Suprapubic skin (tissue), 4 donors: ENCODE measurements at regions not wholly inside any gene's neighbourhood (a gene's known extent, or its start where the extent isn't known, plus 50 kb on each side); places are given as distances from the start of the nearest gene placed in this dataset.

Experiments used
- POLR2A ChIP-seq, 2 donors: fragments of 450-650 bp; IDR thresholded peaks; one replicate each; pipeline ENCODE4 v1.6.1; 2017; ENCODE audit warnings: antibody characterized with exemption in 2 of 2, mild to moderate bottlenecking in 2 of 2, moderate library complexity in 2 of 2
- POLR2AphosphoS5 ChIP-seq, 3 donors: sonication (generic); formaldehyde crosslinking; IDR thresholded peaks; one replicate each; pipeline ENCODE4 v1.6.1; 2017; ENCODE audit warnings: antibody characterized with exemption in 3 of 3
- TF ChIP-seq, protein P1 (sequence below), 2 donors: fragments of 200-600 bp in 1 of 2; fragments of 450-650 bp in 1 of 2; sonication (generic) in 1 of 2; IDR thresholded peaks; one replicate each; pipeline ENCODE4 v1.5.1; 2016 to 2019; ENCODE audit warnings: antibody characterized with exemption in 2 of 2, mild to moderate bottlenecking in 1 of 2, moderate library complexity in 1 of 2

DNA sequence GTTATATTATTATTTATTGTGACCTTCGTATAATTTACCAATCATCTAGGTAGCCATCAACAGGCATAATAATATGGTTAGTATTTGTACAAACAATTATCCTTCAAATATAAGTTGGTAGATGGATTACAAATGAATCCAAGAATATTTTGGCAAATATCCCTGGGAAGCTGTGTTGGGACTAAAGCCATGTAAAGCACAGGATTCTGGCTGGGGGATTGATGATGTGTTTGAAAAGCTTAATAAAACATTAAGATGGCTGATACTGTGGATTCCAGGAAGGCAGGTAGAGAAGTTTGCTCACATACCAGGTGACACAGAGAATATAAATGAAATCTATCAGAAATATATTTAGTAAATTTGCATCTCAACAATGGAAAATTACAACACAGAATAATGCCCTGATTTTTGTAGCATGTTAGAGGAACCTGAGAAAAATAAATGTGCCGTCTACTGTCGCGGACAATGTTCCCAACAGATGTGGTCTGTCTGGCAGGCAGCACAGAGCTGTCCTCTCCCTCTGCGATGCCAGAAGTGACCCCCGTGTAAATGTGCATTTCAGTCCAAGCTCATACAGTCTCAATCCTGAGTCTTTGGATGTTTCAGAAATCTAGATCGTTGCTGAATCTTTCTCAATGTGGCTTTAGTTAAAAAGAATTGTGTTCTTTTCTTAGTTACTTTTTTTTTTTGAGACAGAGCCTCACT lies 125.0 kb downstream of the TEX36 start:
- TF ChIP-seq POLR2AphosphoS5 (IDR thresholded peaks at IDR 0.05) (no peak), POLR2A (IDR thresholded peaks at IDR 0.05) (no peak)
- TF ChIP-seq, protein P1, sequence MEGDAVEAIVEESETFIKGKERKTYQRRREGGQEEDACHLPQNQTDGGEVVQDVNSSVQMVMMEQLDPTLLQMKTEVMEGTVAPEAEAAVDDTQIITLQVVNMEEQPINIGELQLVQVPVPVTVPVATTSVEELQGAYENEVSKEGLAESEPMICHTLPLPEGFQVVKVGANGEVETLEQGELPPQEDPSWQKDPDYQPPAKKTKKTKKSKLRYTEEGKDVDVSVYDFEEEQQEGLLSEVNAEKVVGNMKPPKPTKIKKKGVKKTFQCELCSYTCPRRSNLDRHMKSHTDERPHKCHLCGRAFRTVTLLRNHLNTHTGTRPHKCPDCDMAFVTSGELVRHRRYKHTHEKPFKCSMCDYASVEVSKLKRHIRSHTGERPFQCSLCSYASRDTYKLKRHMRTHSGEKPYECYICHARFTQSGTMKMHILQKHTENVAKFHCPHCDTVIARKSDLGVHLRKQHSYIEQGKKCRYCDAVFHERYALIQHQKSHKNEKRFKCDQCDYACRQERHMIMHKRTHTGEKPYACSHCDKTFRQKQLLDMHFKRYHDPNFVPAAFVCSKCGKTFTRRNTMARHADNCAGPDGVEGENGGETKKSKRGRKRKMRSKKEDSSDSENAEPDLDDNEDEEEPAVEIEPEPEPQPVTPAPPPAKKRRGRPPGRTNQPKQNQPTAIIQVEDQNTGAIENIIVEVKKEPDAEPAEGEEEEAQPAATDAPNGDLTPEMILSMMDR (IDR thresholded peaks at IDR 0.05): no peak
